ENCODE measurements at regions not wholly inside any gene's neighbourhood (a gene's known extent, or its start where the extent isn't known, plus 50 kb on each side); places are given as distances from the start of the nearest gene placed in this dataset.

DNA sequence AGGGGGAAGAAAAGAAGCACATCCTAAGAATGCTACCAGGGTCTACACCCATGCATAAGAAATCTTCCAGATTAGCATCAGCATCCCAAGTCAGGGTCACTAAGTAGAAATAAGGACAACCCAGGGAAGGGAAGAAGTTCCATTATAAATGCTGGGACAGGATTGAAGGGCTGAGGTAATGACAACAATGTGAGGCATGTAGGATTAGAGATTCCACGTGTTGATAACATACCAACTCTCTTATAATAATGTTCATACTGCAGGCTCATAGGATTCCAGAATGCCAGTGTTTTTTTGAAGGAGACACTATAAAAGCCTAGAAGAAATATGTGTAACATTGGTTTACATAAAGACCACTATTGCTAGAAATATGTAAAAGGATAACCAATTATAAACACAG is 201.2 kb downstream of the MID1IP1 start:
- no peak overlapping the region for H3K27ac Mint-ChIP-seq
- H3K36me3 Mint-ChIP-seq (ENCODE audit: insufficient read depth in 1 of 3, low read depth in 3 of 3), result no peaks in the 10 kb centered on the region; a peak in 1 of 7 replicates
- DNase-seq, result no peak
- Histone ChIP-seq H3K56ac (ENCODE audit: insufficient read length, low read depth, low read length) (no peak overlapping the region), H4K91ac (ENCODE audit: insufficient read length, low read depth, low read length) (no peak overlapping the region), H3K4ac (ENCODE audit: low read depth, low read length) (no peak overlapping the region), H4K20me1 (ENCODE audit: control insufficient read depth, insufficient read depth, insufficient read length) (no peaks in the 10 kb centered on the region), H3K4me1 (ENCODE audit: insufficient read depth, low read length) (no peaks in the 10 kb centered on the region), H3K27ac (ENCODE audit: insufficient read length, low read depth, low read length) (no peak overlapping the region), H3K9ac (ENCODE audit: extremely low read depth, insufficient read length, low read length) (no peak overlapping the region), H3K18ac (ENCODE audit: insufficient read length, low read depth, low read length) (no peak overlapping the region), H3K4me2 (ENCODE audit: insufficient read depth, insufficient read length, low read length) (no peak overlapping the region), H3K9me3 (ENCODE audit: control insufficient read depth, low read depth, low read length) (no peaks in the 10 kb centered on the region), H2BK15ac (ENCODE audit: low read depth, low read length) (no peak overlapping the region), H2BK12ac (ENCODE audit: insufficient read length, low read depth, low read length) (no peak overlapping the region), H3K27me3 (ENCODE audit: insufficient read depth, low read length) (no peaks in the 10 kb centered on the region), H3K14ac (ENCODE audit: insufficient read depth, low read length) (no peak overlapping the region), H2AFZ (ENCODE audit: low read length) (no peak overlapping the region), H4K5ac (ENCODE audit: insufficient read length, low read depth, low read length) (no peak overlapping the region), H3T11ph (ENCODE audit: low read length) (no peak overlapping the region), H3K23ac (ENCODE audit: insufficient read length, low read depth, low read length) (no peak overlapping the region), H3K79me1 (ENCODE audit: insufficient read depth, low read depth, low read length, poor library complexity, severe bottlenecking) (no peaks in the 10 kb centered on the region), H4K8ac (replicated peaks; ENCODE audit: insufficient read length, low read depth, low read length) (no peak overlapping the region), H3K79me2 (ENCODE audit: insufficient read depth, low read length) (no peaks in the 10 kb centered on the region), H2BK120ac (ENCODE audit: low read depth, low read length, poor library complexity, severe bottlenecking) (no peak overlapping the region), H2BK20ac (ENCODE audit: low read depth, low read length, poor library complexity, severe bottlenecking) (no peak overlapping the region), H3K23me2 (ENCODE audit: insufficient read length, low read depth, low read length, poor library complexity, severe bottlenecking) (no peaks in the 10 kb centered on the region), H2AK5ac (ENCODE audit: insufficient read length, low read length) (no peak overlapping the region), H2BK5ac (ENCODE audit: insufficient read length, low read length) (no peak overlapping the region)
- H3K9me3 Mint-ChIP-seq, result peaks cover 49 to 70% of the 10 kb centered on the region in 2 experiments
- WGBS (ENCODE audit: extremely low coverage, insufficient read length, low lambda C conversion rate), result no CpG with 5 or more reads among the region's 1 CpG
- no peaks in the 10 kb centered on the region for H3K4me1 Mint-ChIP-seq
- TF ChIP-seq, protein P1, sequence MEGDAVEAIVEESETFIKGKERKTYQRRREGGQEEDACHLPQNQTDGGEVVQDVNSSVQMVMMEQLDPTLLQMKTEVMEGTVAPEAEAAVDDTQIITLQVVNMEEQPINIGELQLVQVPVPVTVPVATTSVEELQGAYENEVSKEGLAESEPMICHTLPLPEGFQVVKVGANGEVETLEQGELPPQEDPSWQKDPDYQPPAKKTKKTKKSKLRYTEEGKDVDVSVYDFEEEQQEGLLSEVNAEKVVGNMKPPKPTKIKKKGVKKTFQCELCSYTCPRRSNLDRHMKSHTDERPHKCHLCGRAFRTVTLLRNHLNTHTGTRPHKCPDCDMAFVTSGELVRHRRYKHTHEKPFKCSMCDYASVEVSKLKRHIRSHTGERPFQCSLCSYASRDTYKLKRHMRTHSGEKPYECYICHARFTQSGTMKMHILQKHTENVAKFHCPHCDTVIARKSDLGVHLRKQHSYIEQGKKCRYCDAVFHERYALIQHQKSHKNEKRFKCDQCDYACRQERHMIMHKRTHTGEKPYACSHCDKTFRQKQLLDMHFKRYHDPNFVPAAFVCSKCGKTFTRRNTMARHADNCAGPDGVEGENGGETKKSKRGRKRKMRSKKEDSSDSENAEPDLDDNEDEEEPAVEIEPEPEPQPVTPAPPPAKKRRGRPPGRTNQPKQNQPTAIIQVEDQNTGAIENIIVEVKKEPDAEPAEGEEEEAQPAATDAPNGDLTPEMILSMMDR (conservative IDR thresholded peaks at IDR 0.05), result no peak
- no peak overlapping the region for H3K4me3 Mint-ChIP-seq
- H3K27me3 Mint-ChIP-seq (ENCODE audit: low read depth), result no peaks in the 10 kb centered on the region; the same call in 1 of the 2 replicates

All from H9 (cell line).